SH-SY5Y (cell line): ENCODE measurements at regions not wholly inside any gene's neighbourhood (a gene's known extent, or its start where the extent isn't known, plus 50 kb on each side); places are given as distances from the start of the nearest gene placed in this dataset.

Experiments used
- GATA2 ChIP-seq: IDR thresholded peaks from 2 replicates; pipeline ENCODE4 v1.6.1; 2011; ENCODE audit warnings: mild to moderate bottlenecking, low read depth, low read length
- GATA3 ChIP-seq: IDR thresholded peaks from 2 replicates; pipeline ENCODE4 v1.6.1; 2011; ENCODE audit warnings: low read depth, mild to moderate bottlenecking, low read length, moderate library complexity

DNA sequence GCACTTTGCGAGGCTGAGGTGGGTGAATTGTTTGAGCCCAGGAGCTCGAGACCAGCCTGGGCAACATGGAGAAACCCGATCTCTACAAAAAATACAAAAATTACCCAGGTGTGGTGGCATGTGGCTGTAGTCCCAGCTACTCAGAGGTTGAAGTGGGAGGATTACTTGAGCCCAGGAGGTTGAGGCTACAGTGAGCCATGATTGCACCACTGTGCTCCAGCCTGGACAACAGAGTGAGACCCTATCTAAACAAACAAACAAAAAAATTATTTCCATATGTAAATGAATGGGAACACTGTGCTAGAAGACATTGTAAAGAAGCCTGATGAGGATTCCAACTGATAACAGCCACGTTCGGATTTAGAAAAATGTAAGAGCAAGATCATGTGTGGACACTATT, 154.2 kb downstream of the ZFP64 start:
- TF ChIP-seq GATA3: no peak
- no peak for TF ChIP-seq GATA2
